Kidney (tissue), 13 donors: ENCODE measurements at regions not wholly inside any gene's neighbourhood (a gene's known extent, or its start where the extent isn't known, plus 50 kb on each side); places are given as distances from the start of the nearest gene placed in this dataset.

ENCODE experiments used
- DNase-seq, 5 donors: peaks; one replicate each; pipeline ENCODE4 v3.0.0-alpha.2; 2013 to 2020
- FAIRE-seq: peaks from 2 replicates; lab custom pipeline; 2012; peaks lifted over from hg19 to GRCh38; lab: Jason Lieb, UNC
- H3K27ac ChIP-seq, 2 donors: one replicate each; pipeline ENCODE4 v1.7.0; 2013; ENCODE audit warnings: low read depth in 2 of 2, low read length in 2 of 2, inconsistent platforms in 1 of 2
- H3K27me3 ChIP-seq: one replicate; pipeline ENCODE4 v1.7.1; 2013; ENCODE audit warnings: low read length, inconsistent platforms; ENCODE audit not compliant: control insufficient read depth, insufficient read depth
- H3K36me3 ChIP-seq, 3 donors: one replicate each; pipeline versions ENCODE4 v1.7.0 to v1.7.1; 2013; ENCODE audit warnings: low read length in 3 of 3, control low read depth in 1 of 3, inconsistent platforms in 1 of 3; ENCODE audit not compliant: insufficient read depth in 3 of 3, control insufficient read depth in 2 of 3
- H3K4me1 ChIP-seq, 3 donors: one replicate each; pipeline versions ENCODE4 v1.7.0 to v1.7.1; 2013; ENCODE audit warnings: low read length in 3 of 3, inconsistent platforms in 1 of 3, low read depth in 1 of 3; ENCODE audit not compliant: control insufficient read depth in 2 of 3, insufficient read depth in 2 of 3
- H3K4me3 ChIP-seq, 3 donors: one replicate each; pipeline versions ENCODE4 v1.7.0 to v1.8.1; 2013; ENCODE audit warnings: low read length in 3 of 3, control low read depth in 1 of 3, inconsistent platforms in 1 of 3
- H3K9ac ChIP-seq, 3 donors: one replicate each; pipeline versions ENCODE4 v1.7.0 to v1.7.1; 2013; ENCODE audit warnings: low read length in 3 of 3, control low read depth in 1 of 3, inconsistent platforms in 1 of 3
- H3K9me3 ChIP-seq, 3 donors: one replicate each; pipeline versions ENCODE4 v1.7.0 to v1.7.1; 2013; ENCODE audit warnings: low read length in 3 of 3, control low read depth in 1 of 3, inconsistent platforms in 1 of 3; ENCODE audit not compliant: control insufficient read depth in 2 of 3, insufficient read depth in 1 of 3
- intact Hi-C: fragments of 100-400 bp; cut with DNase I; formaldehyde crosslinking; loops from one replicate; pipeline ENCODE4 v1.11.1; 2022
- TF ChIP-seq, protein P1 (sequence below): IDR thresholded peaks from 3 replicates; pipeline ENCODE4 v1.5.1; 2012; ENCODE audit warnings: mild to moderate bottlenecking, moderate library complexity, borderline replicate concordance; ENCODE audit not compliant: insufficient read depth; ENCODE audit errors: extremely low read depth
- donor health status: control.
- donor health status: control.
- donor health status: control.
- donor health status: control.
- donor health status: control.
- donor health status: DM: yes; HTN: yes; CAD: no.
- donor health status: Normal renal cell carcinoma (clear cell type).

DNA sequence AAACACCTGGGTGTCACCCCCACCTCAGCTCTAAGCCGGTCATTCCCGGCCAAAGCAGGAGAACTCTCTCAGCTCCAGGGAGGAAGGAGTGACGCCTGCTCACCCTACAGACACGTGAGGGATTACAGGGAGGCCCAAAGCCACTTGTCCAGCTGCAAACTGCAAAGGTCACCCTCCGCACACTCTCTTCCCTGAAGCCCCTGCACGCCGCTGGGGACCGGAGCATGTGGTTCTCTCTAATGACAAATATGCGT lies 108.0 kb upstream of the ID2 start:
- DNase-seq (no peak), FAIRE-seq (no peak)
- TF ChIP-seq, protein P1, sequence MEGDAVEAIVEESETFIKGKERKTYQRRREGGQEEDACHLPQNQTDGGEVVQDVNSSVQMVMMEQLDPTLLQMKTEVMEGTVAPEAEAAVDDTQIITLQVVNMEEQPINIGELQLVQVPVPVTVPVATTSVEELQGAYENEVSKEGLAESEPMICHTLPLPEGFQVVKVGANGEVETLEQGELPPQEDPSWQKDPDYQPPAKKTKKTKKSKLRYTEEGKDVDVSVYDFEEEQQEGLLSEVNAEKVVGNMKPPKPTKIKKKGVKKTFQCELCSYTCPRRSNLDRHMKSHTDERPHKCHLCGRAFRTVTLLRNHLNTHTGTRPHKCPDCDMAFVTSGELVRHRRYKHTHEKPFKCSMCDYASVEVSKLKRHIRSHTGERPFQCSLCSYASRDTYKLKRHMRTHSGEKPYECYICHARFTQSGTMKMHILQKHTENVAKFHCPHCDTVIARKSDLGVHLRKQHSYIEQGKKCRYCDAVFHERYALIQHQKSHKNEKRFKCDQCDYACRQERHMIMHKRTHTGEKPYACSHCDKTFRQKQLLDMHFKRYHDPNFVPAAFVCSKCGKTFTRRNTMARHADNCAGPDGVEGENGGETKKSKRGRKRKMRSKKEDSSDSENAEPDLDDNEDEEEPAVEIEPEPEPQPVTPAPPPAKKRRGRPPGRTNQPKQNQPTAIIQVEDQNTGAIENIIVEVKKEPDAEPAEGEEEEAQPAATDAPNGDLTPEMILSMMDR = no peak
- intact Hi-C loops = no loop called here
- Histone ChIP-seq H3K9ac (peak overlapping the region in 1 of 3 donors; percentile 56), H3K4me1 (peaks cover 5 to 37% (median 25%) of the 10 kb centered on the region in 3 donors), H3K27ac (peak overlapping the region; percentile 68 to 92), H3K27me3 (no peaks in the 10 kb centered on the region), H3K36me3 (no peaks in the 10 kb centered on the region), H3K4me3 (no peak overlapping the region), H3K9me3 (no peaks in the 10 kb centered on the region)

DNA sequence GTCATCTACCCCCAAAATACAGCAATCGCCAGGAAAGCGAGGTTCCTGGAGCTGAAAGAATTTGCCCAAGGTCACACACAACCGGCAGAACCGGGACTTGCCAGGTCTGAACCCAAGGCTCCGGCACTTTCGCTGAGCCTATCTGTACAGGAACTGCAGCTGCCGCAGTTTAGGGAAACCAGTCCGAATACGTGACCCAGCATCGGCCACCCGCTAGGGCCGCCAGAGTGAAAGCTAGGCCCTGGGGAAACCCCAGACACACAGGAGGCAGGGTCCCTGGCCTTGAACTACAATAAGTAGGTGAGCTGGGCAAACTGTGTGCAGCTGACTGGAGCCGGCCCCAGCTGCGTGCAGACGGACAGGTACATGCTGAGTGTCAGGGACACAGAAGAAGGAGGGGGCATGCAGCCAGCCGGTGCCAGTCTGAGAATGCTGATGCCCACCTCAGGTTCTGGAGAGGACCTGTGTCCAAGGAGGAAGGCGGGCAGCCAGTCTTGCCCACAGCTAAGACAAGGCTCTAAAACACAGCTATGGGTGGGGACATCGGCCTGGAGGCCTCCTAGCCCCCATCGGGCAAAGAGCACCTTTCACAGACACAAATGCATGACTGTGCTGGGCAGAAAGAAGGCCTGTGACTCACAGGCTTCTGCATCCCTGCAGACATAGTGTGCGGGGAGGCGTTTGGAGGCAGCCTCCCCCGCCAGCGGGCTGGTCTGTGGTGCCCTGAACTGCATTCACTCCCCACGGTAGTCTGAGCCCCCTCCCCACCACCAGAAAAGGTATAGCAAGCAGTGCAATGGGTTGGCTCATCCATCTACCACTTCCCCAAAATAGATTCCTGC lies 107.4 kb upstream of the ID2 start:
- Histone ChIP-seq H3K4me1 (peaks cover 5 to 35% (median 25%) of the 10 kb centered on the region in 3 donors), H3K36me3 (no peaks in the 10 kb centered on the region), H3K9me3 (no peaks in the 10 kb centered on the region), H3K9ac (peak overlapping the region in 1 of 3 donors; percentile 56), H3K27me3 (no peaks in the 10 kb centered on the region), H3K27ac (peak overlapping the region; percentile 68 to 92), H3K4me3 (no peak overlapping the region)
- TF ChIP-seq, protein P1 = no peak
- FAIRE-seq (no peak), DNase-seq (peak in 3 of 5 donors; percentile 29 to 62 (median 42))
- intact Hi-C loops = no loop called here

DNA sequence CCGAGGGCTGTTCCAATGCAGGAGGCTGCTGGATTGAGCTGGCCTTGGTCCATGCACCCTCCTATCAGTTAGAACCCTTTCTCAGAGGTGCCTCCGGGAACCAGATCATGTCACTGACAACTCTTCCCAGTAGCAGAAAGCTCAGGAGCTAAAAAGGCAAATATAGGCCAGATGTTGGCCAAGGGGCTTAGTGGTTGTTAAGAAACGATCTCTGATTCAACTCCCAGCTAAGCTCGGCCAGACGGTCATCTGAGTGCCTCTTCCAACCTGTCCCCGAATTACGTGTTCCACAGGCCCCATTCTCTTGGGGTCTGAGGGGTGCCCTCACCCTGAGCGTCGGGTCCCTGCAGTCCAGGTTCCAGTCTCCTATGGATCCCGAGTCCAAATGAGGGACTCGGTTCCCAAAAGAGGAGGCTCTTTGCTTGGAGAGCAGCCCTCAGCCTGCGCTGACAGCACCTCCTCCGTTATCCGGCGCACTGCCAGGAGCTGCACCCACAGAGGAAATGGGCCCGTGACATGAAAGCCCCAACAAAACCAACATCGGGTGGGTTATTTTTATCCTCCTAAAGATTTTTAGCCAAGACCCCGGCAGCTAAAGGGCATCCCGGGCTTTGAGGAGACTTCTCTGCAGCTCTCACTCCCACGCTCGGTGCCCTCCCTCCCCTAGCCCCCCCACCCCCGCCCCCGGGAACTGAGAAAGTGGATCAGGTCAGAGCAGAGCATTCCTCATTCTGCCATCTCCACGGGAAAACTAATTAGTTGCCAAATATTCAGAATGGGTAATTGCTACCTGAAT lies 106.6 kb upstream of the ID2 start:
- no peaks in the 10 kb centered on the region for H3K36me3 ChIP-seq
- TF ChIP-seq, protein P1 = no peak
- intact Hi-C loops = no loop called here
- DNase-seq (peak in 3 of 5 donors; percentile 39 to 77 (median 59)), FAIRE-seq (no peak)
- peak overlapping the region in 1 of 3 donors; percentile 56 for H3K9ac ChIP-seq
- no peaks in the 10 kb centered on the region for H3K9me3 ChIP-seq
- peak overlapping the region; percentile 68 to 92 for H3K27ac ChIP-seq
- H3K4me3 ChIP-seq = no peak overlapping the region
- peaks cover 5 to 35% (median 25%) of the 10 kb centered on the region in 3 donors for H3K4me1 ChIP-seq
- no peaks in the 10 kb centered on the region for H3K27me3 ChIP-seq
